ENCODE measurements at regions not wholly inside any gene's neighbourhood (a gene's known extent, or its start where the extent isn't known, plus 50 kb on each side); places are given as distances from the start of the nearest gene placed in this dataset.

- no peaks in the 10 kb centered on the region for H3K27me3 ChIP-seq
- TF ChIP-seq POLR2A (IDR thresholded peaks at IDR 0.05): no peak
- TF ChIP-seq, protein P1, sequence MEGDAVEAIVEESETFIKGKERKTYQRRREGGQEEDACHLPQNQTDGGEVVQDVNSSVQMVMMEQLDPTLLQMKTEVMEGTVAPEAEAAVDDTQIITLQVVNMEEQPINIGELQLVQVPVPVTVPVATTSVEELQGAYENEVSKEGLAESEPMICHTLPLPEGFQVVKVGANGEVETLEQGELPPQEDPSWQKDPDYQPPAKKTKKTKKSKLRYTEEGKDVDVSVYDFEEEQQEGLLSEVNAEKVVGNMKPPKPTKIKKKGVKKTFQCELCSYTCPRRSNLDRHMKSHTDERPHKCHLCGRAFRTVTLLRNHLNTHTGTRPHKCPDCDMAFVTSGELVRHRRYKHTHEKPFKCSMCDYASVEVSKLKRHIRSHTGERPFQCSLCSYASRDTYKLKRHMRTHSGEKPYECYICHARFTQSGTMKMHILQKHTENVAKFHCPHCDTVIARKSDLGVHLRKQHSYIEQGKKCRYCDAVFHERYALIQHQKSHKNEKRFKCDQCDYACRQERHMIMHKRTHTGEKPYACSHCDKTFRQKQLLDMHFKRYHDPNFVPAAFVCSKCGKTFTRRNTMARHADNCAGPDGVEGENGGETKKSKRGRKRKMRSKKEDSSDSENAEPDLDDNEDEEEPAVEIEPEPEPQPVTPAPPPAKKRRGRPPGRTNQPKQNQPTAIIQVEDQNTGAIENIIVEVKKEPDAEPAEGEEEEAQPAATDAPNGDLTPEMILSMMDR (IDR thresholded peaks at IDR 0.05): no peak
- no peak for TF ChIP-seq EP300 (IDR thresholded peaks at IDR 0.05)
- 23 to 29% (median 24%) methylated on average over 7 of the region's 7 CpGs for WGBS, 3 donors
Measured at GRCh38 chr14:95979339-95980042, 59.7 kb upstream of the C14orf132 start.

GRCh38 chr14:95980402-95980801 is 58.8 kb upstream of the C14orf132 start:
- intact Hi-C loops (cut with DNase I): loop anchor here in 1 of 4 donors (10.0 kb wide), 1 partner anchor 416 kb away; no protein-coding TSS in a partner anchor
- 20 to 23% (median 20%) methylated on average over 5 of the region's 5 CpGs for WGBS, 3 donors
- no peak for DNase-seq
- no peaks in the 10 kb centered on the region for H3K27me3 ChIP-seq
- no peaks in the 10 kb centered on the region for H3K4me1 ChIP-seq (ENCODE audit: insufficient read depth)
- H3K36me3 ChIP-seq: no peaks in the 10 kb centered on the region
- TF ChIP-seq EP300 (IDR thresholded peaks at IDR 0.05) (no peak), POLR2A (IDR thresholded peaks at IDR 0.05) (no peak)
- TF ChIP-seq, protein P1 (IDR thresholded peaks at IDR 0.05): no peak
- H3K4me3 ChIP-seq: no peak overlapping the region
- no peak overlapping the region for H3K27ac ChIP-seq
- H3K9me3 ChIP-seq: peaks cover 0 to 2% of the 10 kb centered on the region in 2 donors

More at GRCh38 chr14:95979339-95980042, 59.7 kb upstream of the C14orf132 start:
- no peaks in the 10 kb centered on the region for H3K36me3 ChIP-seq
- intact Hi-C loops (cut with DNase I): loop anchor here in 1 of 4 donors (10.0 kb wide), 1 partner anchor 415 kb away; no protein-coding TSS in a partner anchor
- no peaks in the 10 kb centered on the region for H3K4me1 ChIP-seq (ENCODE audit: insufficient read depth)
- peaks cover 0 to 2% of the 10 kb centered on the region in 2 donors for H3K9me3 ChIP-seq
- DNase-seq: no peak
- H3K27ac ChIP-seq: no peak overlapping the region
- H3K4me3 ChIP-seq: no peak overlapping the region

DNA sequence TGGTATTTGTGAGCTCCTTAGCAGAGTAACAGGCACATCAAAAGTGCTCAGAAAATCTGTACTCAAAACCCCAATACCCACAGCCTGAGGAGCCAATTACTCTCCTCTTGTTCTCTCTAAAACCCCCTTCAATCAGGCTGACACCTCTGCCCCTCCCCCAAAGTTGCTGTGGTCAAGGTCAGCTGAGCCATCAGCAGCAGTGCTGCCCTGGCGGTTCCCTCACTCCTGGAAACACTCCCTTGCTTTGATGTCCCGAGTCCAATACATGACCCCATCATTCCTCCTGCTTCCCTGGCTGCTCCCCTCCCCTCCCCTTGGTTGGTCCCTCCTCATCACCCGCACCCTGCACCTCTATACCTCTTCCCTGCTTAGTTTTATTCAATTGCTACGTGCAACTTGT is 57.2 kb upstream of the C14orf132 start:
- H3K27ac ChIP-seq: no peak overlapping the region
- intact Hi-C loops (cut with DNase I): loop anchor here in 1 of 4 donors (10.0 kb wide), 1 partner anchor 417 kb away; no protein-coding TSS in a partner anchor
- no peaks in the 10 kb centered on the region for H3K4me1 ChIP-seq (ENCODE audit: insufficient read depth)
- peaks cover 0 to 2% of the 10 kb centered on the region in 2 donors for H3K9me3 ChIP-seq
- WGBS, 3 donors: 4 to 9% (median 6%) methylated on average over 4 of the region's 4 CpGs
- H3K27me3 ChIP-seq: no peaks in the 10 kb centered on the region
- H3K4me3 ChIP-seq: no peak overlapping the region
- DNase-seq: no peak
- TF ChIP-seq POLR2A (IDR thresholded peaks at IDR 0.05): no peak
- TF ChIP-seq EP300 (IDR thresholded peaks at IDR 0.05): no peak
- TF ChIP-seq, protein P1 (IDR thresholded peaks at IDR 0.05): no peak
- no peaks in the 10 kb centered on the region for H3K36me3 ChIP-seq

- no peak for DNase-seq
- WGBS, 3 donors: 80 to 83% (median 82%) methylated on average over 2 of the region's 2 CpGs
- Histone ChIP-seq H3K4me3 (no peak overlapping the region), H3K27me3 (no peaks in the 10 kb centered on the region), H3K27ac (no peak overlapping the region), H3K4me1 (ENCODE audit: insufficient read depth) (no peaks in the 10 kb centered on the region), H3K36me3 (no peaks in the 10 kb centered on the region), H3K9me3 (peaks cover 0 to 2% of the 10 kb centered on the region in 2 donors)
- intact Hi-C loops (cut with DNase I): loop anchor here in 1 of 4 donors (10.0 kb wide), 1 partner anchor 419 kb away; no protein-coding TSS in a partner anchor
- TF ChIP-seq, protein P1 (IDR thresholded peaks at IDR 0.05): no peak
- TF ChIP-seq EP300 (IDR thresholded peaks at IDR 0.05) (no peak), POLR2A (IDR thresholded peaks at IDR 0.05) (no peak)
Measured at GRCh38 chr14:95984206-95984605, 55.0 kb upstream of the C14orf132 start.
